Smooth muscle cell (in vitro differentiated cells): ENCODE measurements at regions not wholly inside any gene's neighbourhood (a gene's known extent, or its start where the extent isn't known, plus 50 kb on each side); places are given as distances from the start of the nearest gene placed in this dataset.
A peak's percentile ranks its signal among the peaks of the same experiment; 100 is the strongest.
"Not testable (repeated sequence)": the region's sequence is repeated elsewhere in the genome, so short reads cannot be mapped to it uniquely, and the experiment has no call there.

ENCODE experiments used
- DNase-seq: peaks from one replicate; lab custom pipeline; 2025; ENCODE audit not compliant: unreplicated experiment; lab: John Stamatoyannopoulos, UW
- H2AFZ ChIP-seq: fragments of 200-600 bp; sonication (generic); 2 replicates; pipeline ENCODE4 v1.6.0; 2016; ENCODE audit warnings: antibody characterized with exemption, low read depth, mild to moderate bottlenecking
- H3F3A ChIP-seq: fragments of 200-600 bp; sonication (generic); 2 replicates; pipeline ENCODE4 v1.6.0; 2017; ENCODE audit warnings: antibody characterized with exemption, low read depth
- H3K27ac ChIP-seq: fragments of 200-600 bp; sonication (generic); 2 replicates; pipeline ENCODE4 v1.5.1; 2016; ENCODE audit warnings: low read depth, mild to moderate bottlenecking
- H3K27me3 ChIP-seq: fragments of 200-600 bp; sonication (generic); 2 replicates; pipeline ENCODE4 v1.6.1; 2016; ENCODE audit warnings: low read depth, mild to moderate bottlenecking
- H3K36me3 ChIP-seq: fragments of 200-600 bp; sonication (generic); 2 replicates; pipeline ENCODE4 v1.5.1; 2016; ENCODE audit warnings: low read depth
- H3K4me1 ChIP-seq: fragments of 200-600 bp; sonication (generic); 2 replicates; pipeline ENCODE4 v1.5.1; 2016; ENCODE audit warnings: low read depth
- H3K4me2 ChIP-seq: fragments of 200-600 bp; sonication (generic); 2 replicates; pipeline ENCODE4 v1.6.0; 2016; ENCODE audit warnings: mild to moderate bottlenecking
- H3K4me3 ChIP-seq: fragments of 200-600 bp; sonication (generic); 2 replicates; pipeline ENCODE4 v1.5.1; 2016; ENCODE audit warnings: mild to moderate bottlenecking
- H3K79me2 ChIP-seq: fragments of 200-600 bp; sonication (generic); 2 replicates; pipeline ENCODE4 v1.6.0; 2016; ENCODE audit warnings: low read depth, mild to moderate bottlenecking
- H3K9ac ChIP-seq: fragments of 200-600 bp; sonication (generic); 2 replicates; pipeline ENCODE4 v1.6.0; 2016; ENCODE audit warnings: low read depth
- H3K9me3 ChIP-seq: fragments of 200-600 bp; sonication (generic); replicated peaks from 2 replicates; pipeline ENCODE4 v1.5.1; 2016; ENCODE audit warnings: low read depth
- H4K20me1 ChIP-seq: fragments of 200-600 bp; sonication (generic); 2 replicates; pipeline ENCODE4 v1.6.0; 2016; ENCODE audit warnings: low read depth
- WGBS: methylation state at CpG from one replicate; pipeline ENCODE4 v1.1.7; 2016; ENCODE audit warnings: low lambda C conversion rate; 5-methylcytosine and 5-hydroxymethylcytosine counted together
- TF ChIP-seq, protein P1 (sequence below): fragments of 200-600 bp; sonication (generic); IDR thresholded peaks from 2 replicates; pipeline ENCODE4 v1.5.1; 2017; ENCODE audit warnings: borderline replicate concordance, mild to moderate bottlenecking, antibody characterized with exemption; ENCODE audit not compliant: insufficient read depth, poor library complexity, severe bottlenecking

DNA sequence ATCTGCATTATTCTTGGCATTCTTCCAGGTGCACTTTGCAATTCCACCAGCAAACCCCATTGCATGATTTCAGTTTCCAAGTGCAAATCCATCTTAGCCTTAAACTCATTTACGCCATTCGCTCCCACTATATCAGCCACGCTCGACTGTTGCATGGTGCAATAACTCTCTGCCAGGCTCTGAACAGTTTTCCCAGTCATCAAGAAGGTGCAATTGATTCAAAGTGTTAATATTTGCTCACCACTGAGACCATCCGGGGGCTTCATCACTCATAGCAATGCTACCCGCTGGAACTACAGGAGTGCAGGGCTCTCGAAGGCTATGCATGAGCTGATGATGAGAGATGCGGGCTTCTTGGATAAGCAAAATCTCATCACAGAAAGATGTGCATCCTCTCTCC is 488.2 kb downstream of the OMA1 start:
- H3F3A ChIP-seq = no peaks in the 10 kb centered on the region
- H3K4me1 ChIP-seq = no peaks in the 10 kb centered on the region
- H3K36me3 ChIP-seq = no peaks in the 10 kb centered on the region
- 71% methylated on average over 8 of the region's 8 CpGs for WGBS
- H3K79me2 ChIP-seq = no peaks in the 10 kb centered on the region
- no peak overlapping the region for H3K4me2 ChIP-seq
- H2AFZ ChIP-seq = no peak overlapping the region
- H3K27ac ChIP-seq = no peak overlapping the region
- TF ChIP-seq, protein P1, sequence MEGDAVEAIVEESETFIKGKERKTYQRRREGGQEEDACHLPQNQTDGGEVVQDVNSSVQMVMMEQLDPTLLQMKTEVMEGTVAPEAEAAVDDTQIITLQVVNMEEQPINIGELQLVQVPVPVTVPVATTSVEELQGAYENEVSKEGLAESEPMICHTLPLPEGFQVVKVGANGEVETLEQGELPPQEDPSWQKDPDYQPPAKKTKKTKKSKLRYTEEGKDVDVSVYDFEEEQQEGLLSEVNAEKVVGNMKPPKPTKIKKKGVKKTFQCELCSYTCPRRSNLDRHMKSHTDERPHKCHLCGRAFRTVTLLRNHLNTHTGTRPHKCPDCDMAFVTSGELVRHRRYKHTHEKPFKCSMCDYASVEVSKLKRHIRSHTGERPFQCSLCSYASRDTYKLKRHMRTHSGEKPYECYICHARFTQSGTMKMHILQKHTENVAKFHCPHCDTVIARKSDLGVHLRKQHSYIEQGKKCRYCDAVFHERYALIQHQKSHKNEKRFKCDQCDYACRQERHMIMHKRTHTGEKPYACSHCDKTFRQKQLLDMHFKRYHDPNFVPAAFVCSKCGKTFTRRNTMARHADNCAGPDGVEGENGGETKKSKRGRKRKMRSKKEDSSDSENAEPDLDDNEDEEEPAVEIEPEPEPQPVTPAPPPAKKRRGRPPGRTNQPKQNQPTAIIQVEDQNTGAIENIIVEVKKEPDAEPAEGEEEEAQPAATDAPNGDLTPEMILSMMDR = no peak
- no peaks in the 10 kb centered on the region for H3K9me3 ChIP-seq
- H4K20me1 ChIP-seq = no peaks in the 10 kb centered on the region
- H3K4me3 ChIP-seq = no peak overlapping the region
- peaks cover 15% of the 10 kb centered on the region for H3K27me3 ChIP-seq
- no peak for DNase-seq
- H3K9ac ChIP-seq = no peak overlapping the region

DNA sequence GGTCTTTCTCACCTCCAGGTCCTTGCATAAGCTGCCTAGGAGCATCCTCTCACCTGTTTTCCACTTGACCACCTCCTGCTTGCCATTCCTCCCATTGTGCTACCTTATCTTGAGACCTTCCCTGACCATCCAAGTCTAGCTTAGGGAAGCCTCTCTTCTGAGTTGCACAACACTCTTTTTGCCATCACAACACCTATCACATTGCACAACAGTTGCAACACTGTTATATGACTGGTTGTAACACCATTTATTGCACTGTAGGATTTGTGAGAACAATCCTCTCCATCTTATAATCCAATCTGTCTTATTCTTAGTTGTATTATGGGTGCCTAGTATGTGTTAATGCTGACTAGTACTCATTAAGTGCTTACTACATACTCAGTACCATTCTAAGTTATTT is 488.7 kb downstream of the OMA1 start:
- no peak overlapping the region for H2AFZ ChIP-seq
- no peak for DNase-seq
- H3K4me2 ChIP-seq = no peak overlapping the region
- no peak overlapping the region for H3K9ac ChIP-seq
- TF ChIP-seq, protein P1 = no peak
- H3K4me1 ChIP-seq = no peaks in the 10 kb centered on the region
- H3K9me3 ChIP-seq = no peaks in the 10 kb centered on the region
- H4K20me1 ChIP-seq = no peaks in the 10 kb centered on the region
- no peak overlapping the region for H3K27ac ChIP-seq
- H3K4me3 ChIP-seq = no peak overlapping the region
- no peaks in the 10 kb centered on the region for H3K79me2 ChIP-seq
- no peaks in the 10 kb centered on the region for H3F3A ChIP-seq
- H3K27me3 ChIP-seq = peaks cover 15% of the 10 kb centered on the region
- H3K36me3 ChIP-seq = no peaks in the 10 kb centered on the region

DNA sequence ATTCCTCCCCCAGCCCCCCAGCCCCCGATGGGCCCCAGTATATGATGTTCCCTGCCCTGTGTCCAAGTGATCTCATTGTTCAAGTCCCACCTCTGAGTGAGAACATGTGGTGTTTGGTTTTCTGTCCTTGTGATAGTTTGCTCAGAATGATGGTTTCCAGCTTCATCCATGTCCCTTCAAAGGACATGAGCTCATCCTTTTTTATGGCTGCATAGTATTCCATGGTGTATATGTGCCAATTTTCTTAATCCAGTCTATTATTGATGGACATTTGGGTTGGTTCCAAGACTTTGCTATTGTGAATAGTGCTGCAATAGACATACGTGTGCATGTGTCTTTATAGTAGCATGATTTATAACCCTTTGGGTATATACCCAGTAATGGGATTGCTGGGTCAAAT is 495.3 kb downstream of the OMA1 start:
- WGBS = 88% methylated on average over 2 of the region's 2 CpGs
- H3K4me1 ChIP-seq, H3K4me3 ChIP-seq, H3K4me2 ChIP-seq, H2AFZ ChIP-seq, H3K36me3 ChIP-seq, H3K9me3 ChIP-seq, H3K27ac ChIP-seq, DNase-seq, H3F3A ChIP-seq, H4K20me1 ChIP-seq, H3K79me2 ChIP-seq, H3K9ac ChIP-seq, H3K27me3 ChIP-seq: not testable (repeated sequence)

DNA sequence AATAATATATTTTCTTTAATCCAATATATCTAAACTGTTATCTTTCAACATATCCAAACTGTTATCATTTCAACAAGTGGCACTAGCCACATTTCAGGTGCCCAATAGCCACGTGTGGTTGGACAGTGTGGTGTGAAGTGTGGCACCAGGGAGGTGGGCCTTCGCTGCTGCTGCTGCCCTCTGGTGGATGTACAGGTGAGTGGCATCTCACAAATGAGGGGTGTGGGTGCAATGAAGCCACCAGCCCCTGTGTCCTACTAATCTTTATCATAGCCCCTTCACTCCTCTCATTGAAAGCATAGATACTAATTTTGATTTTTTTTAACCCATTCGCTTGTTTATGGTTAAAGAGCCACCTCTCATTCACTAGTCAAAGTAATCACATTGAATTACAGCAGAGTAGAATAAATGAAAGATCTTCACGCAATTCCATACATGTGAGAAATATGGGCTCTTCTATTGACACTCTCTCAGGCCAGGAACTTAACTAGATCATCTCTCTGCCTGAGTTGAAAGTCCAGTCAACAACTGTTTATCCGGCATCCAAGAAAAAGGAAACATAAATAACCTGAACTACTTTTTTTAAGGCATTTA is 499.2 kb downstream of the OMA1 start:
- TF ChIP-seq, protein P1 = peak; percentile 79
- Histone ChIP-seq H3K9me3 (no peaks in the 10 kb centered on the region), H3K27ac (no peak overlapping the region), H3K4me1 (no peaks in the 10 kb centered on the region), H3K79me2 (no peaks in the 10 kb centered on the region), H3K27me3 (peaks cover 7% of the 10 kb centered on the region), H3K4me2 (no peak overlapping the region), H3F3A (no peaks in the 10 kb centered on the region), H3K36me3 (no peaks in the 10 kb centered on the region), H3K4me3 (no peak overlapping the region), H2AFZ (no peak overlapping the region), H3K9ac (no peak overlapping the region), H4K20me1 (no peaks in the 10 kb centered on the region)
- DNase-seq = no peak
- 61% methylated on average over 5 of the region's 5 CpGs for WGBS
